ENCODE measurements at regions not wholly inside any gene's neighbourhood (a gene's known extent, or its start where the extent isn't known, plus 50 kb on each side); places are given as distances from the start of the nearest gene placed in this dataset.

GRCh38 chr15:95303713-95304112 is 1026.8 kb upstream of the NR2F2 start:
- DNase-seq (ENCODE audit: low read depth) = no peak

- peak; percentile 98 for DNase-seq (ENCODE audit: low read depth)
Measured at GRCh38 chr15:95304151-95304946, 1026.2 kb upstream of the NR2F2 start.

- no peak for DNase-seq (ENCODE audit: low read depth)
Measured at GRCh38 chr15:95304947-95305400, 1025.5 kb upstream of the NR2F2 start.

- no peak for DNase-seq (ENCODE audit: low read depth)
Measured at GRCh38 chr15:95307115-95307514, 1023.4 kb upstream of the NR2F2 start.

GRCh38 chr15:95319242-95319641 is 1011.3 kb upstream of the NR2F2 start:
- no peak for DNase-seq (ENCODE audit: low read depth)

- DNase-seq (ENCODE audit: low read depth) = no peak
Measured at GRCh38 chr15:95323796-95324195, 1006.7 kb upstream of the NR2F2 start.

- DNase-seq (ENCODE audit: low read depth) = no peak
Measured at GRCh38 chr15:95324656-95325055, 1005.8 kb upstream of the NR2F2 start.

GRCh38 chr15:95325763-95326404 is 1004.6 kb upstream of the NR2F2 start:
- peak; percentile 52 for DNase-seq (ENCODE audit: low read depth)

GRCh38 chr15:95326431-95327182 is 1003.9 kb upstream of the NR2F2 start:
- no peak for DNase-seq (ENCODE audit: low read depth)

- DNase-seq (ENCODE audit: low read depth) = no peak
Measured at GRCh38 chr15:95327183-95327525, 1003.3 kb upstream of the NR2F2 start.

GRCh38 chr15:95327661-95328060 is 1002.8 kb upstream of the NR2F2 start:
- DNase-seq (ENCODE audit: low read depth) = no peak

GRCh38 chr15:95328559-95328958 is 1001.9 kb upstream of the NR2F2 start:
- DNase-seq (ENCODE audit: low read depth) = no peak

- DNase-seq (ENCODE audit: low read depth) = no peak
Measured at GRCh38 chr15:95329362-95329761, 1001.1 kb upstream of the NR2F2 start.

- DNase-seq (ENCODE audit: low read depth) = no peak
Measured at GRCh38 chr15:95341686-95342085, 988.8 kb upstream of the NR2F2 start.

GRCh38 chr15:95345867-95346266 is 984.6 kb upstream of the NR2F2 start:
- DNase-seq (ENCODE audit: low read depth) = no peak

- no peak for DNase-seq (ENCODE audit: low read depth)
Measured at GRCh38 chr15:95346721-95347475, 983.6 kb upstream of the NR2F2 start.

- no peak for DNase-seq (ENCODE audit: low read depth)
Measured at GRCh38 chr15:95347837-95348236, 982.7 kb upstream of the NR2F2 start.

GRCh38 chr15:95350908-95351307 is 979.6 kb upstream of the NR2F2 start:
- no peak for DNase-seq (ENCODE audit: low read depth)

GRCh38 chr15:95352631-95353187 is 977.8 kb upstream of the NR2F2 start:
- no peak for DNase-seq (ENCODE audit: low read depth)

- DNase-seq (ENCODE audit: low read depth) = no peak
Measured at GRCh38 chr15:95353512-95353911, 977.0 kb upstream of the NR2F2 start.

GRCh38 chr15:95359966-95360365 is 970.5 kb upstream of the NR2F2 start:
- no peak for DNase-seq (ENCODE audit: low read depth)
